ENCODE measurements at regions not wholly inside any gene's neighbourhood (a gene's known extent, or its start where the extent isn't known, plus 50 kb on each side); places are given as distances from the start of the nearest gene placed in this dataset.

GRCh38 chr22:27507111-27507611 lies 294.4 kb downstream of the MN1 start:
- DNase-seq (ENCODE audit: low spot score), result no peak

GRCh38 chr22:27507935-27508526 lies 293.5 kb downstream of the MN1 start:
- no peak for DNase-seq (ENCODE audit: low spot score)

- no peak for DNase-seq (ENCODE audit: low spot score)
Observed at GRCh38 chr22:27509132-27509920, 292.2 kb downstream of the MN1 start.

- no peak for DNase-seq (ENCODE audit: low spot score)
Observed at GRCh38 chr22:27510024-27510423, 291.5 kb downstream of the MN1 start.

GRCh38 chr22:27512283-27512761 lies 289.2 kb downstream of the MN1 start:
- DNase-seq (ENCODE audit: low spot score), result no peak

GRCh38 chr22:27513021-27513420 lies 288.5 kb downstream of the MN1 start:
- no peak for DNase-seq (ENCODE audit: low spot score)

GRCh38 chr22:27514601-27515523 lies 286.7 kb downstream of the MN1 start:
- DNase-seq (ENCODE audit: low spot score), result no peak

GRCh38 chr22:27517361-27518155 lies 284.0 kb downstream of the MN1 start:
- no peak for DNase-seq (ENCODE audit: low spot score)

GRCh38 chr22:27518531-27519340 lies 282.8 kb downstream of the MN1 start:
- no peak for DNase-seq (ENCODE audit: low spot score)

- no peak for DNase-seq (ENCODE audit: low spot score)
Observed at GRCh38 chr22:27523711-27524110, 277.8 kb downstream of the MN1 start.

- no peak for DNase-seq (ENCODE audit: low spot score)
Observed at GRCh38 chr22:27525711-27526110, 275.8 kb downstream of the MN1 start.

GRCh38 chr22:27526901-27527300 lies 274.7 kb downstream of the MN1 start:
- DNase-seq (ENCODE audit: low spot score), result no peak

- no peak for DNase-seq (ENCODE audit: low spot score)
Observed at GRCh38 chr22:27531782-27532530, 269.6 kb downstream of the MN1 start.

- DNase-seq (ENCODE audit: low spot score), result no peak
Observed at GRCh38 chr22:27533105-27533745, 268.3 kb downstream of the MN1 start.

- DNase-seq (ENCODE audit: low spot score), result no peak
Observed at GRCh38 chr22:27534720-27535125, 266.8 kb downstream of the MN1 start.

- no peak for DNase-seq (ENCODE audit: low spot score)
Observed at GRCh38 chr22:27535452-27535851, 266.1 kb downstream of the MN1 start.

- DNase-seq (ENCODE audit: low spot score), result no peak
Observed at GRCh38 chr22:27537501-27537900, 264.1 kb downstream of the MN1 start.

GRCh38 chr22:27538666-27539065 lies 262.9 kb downstream of the MN1 start:
- no peak for DNase-seq (ENCODE audit: low spot score)

- no peak for DNase-seq (ENCODE audit: low spot score)
Observed at GRCh38 chr22:27540247-27540646, 261.3 kb downstream of the MN1 start.

All from hematopoietic multipotent progenitor cell treated with erythropoietin and hydrocortisone succinate and interleukin-3 and kit ligand, for 15 days (in vitro differentiated cells).